ENCODE measurements at regions not wholly inside any gene's neighbourhood (a gene's known extent, or its start where the extent isn't known, plus 50 kb on each side); places are given as distances from the start of the nearest gene placed in this dataset.
"Not testable (repeated sequence)": the region's sequence is repeated elsewhere in the genome, so short reads cannot be mapped to it uniquely, and the experiment has no call there.

GRCh38 chr14:51467392-51467791 lies 184.3 kb upstream of the FRMD6 start:
- TF ChIP-seq, protein P1, sequence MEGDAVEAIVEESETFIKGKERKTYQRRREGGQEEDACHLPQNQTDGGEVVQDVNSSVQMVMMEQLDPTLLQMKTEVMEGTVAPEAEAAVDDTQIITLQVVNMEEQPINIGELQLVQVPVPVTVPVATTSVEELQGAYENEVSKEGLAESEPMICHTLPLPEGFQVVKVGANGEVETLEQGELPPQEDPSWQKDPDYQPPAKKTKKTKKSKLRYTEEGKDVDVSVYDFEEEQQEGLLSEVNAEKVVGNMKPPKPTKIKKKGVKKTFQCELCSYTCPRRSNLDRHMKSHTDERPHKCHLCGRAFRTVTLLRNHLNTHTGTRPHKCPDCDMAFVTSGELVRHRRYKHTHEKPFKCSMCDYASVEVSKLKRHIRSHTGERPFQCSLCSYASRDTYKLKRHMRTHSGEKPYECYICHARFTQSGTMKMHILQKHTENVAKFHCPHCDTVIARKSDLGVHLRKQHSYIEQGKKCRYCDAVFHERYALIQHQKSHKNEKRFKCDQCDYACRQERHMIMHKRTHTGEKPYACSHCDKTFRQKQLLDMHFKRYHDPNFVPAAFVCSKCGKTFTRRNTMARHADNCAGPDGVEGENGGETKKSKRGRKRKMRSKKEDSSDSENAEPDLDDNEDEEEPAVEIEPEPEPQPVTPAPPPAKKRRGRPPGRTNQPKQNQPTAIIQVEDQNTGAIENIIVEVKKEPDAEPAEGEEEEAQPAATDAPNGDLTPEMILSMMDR (IDR thresholded peaks at IDR 0.05; ENCODE audit: insufficient read depth, low read length, poor library complexity, severe bottlenecking), result not testable (repeated sequence)
- not testable (repeated sequence) for TF ChIP-seq EZH2phosphoT487 (conservative IDR thresholded peaks at IDR 0.05; ENCODE audit: low read length)
